ENCODE measurements at regions not wholly inside any gene's neighbourhood (a gene's known extent, or its start where the extent isn't known, plus 50 kb on each side); places are given as distances from the start of the nearest gene placed in this dataset.
"Not testable (repeated sequence)": the region's sequence is repeated elsewhere in the genome, so short reads cannot be mapped to it uniquely, and the experiment has no call there.

DNA sequence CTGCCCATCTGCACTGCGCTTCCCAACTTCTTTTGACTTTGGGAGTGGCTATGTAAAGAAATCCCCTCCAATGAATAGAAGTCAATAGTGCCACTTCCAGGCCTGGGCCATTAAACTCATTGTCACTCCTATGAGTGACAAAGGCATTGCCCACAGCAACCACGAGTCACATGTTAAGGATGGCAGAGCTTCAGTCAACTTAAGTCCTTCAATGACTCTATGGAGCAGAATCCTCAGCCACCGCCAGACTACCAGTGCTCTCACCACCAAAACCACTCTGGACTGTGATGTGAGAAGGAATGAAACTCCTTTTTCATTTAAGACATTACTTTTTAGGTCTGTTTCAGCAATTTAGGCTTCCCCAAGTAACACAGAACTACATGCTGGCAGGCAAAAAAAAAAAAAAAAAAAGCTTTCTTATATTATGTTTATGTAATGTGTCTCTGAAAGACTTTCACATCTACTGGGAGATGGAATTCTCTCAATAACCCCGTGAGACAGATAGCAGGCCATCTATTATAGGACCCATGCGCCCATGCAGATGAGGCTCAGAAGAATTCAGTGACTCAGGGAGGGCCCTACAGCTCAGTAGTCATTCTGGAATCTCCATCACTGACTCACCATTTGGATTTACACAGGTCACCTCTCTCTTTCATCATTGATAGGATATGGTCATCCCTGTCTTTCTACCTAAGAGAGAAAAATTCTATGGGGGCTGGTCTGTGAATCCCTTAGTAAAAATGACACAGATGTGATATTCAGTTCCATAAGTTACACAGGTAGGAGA, 180.5 kb downstream of the CEMIP2 start:
- peak; percentile 51 for DNase-seq

- no peak for DNase-seq
Measured at GRCh38 chr9:71583792-71584191, 184.5 kb downstream of the CEMIP2 start.

- DNase-seq: no peak
Measured at GRCh38 chr9:71582347-71582746, 186.0 kb downstream of the CEMIP2 start.

DNA sequence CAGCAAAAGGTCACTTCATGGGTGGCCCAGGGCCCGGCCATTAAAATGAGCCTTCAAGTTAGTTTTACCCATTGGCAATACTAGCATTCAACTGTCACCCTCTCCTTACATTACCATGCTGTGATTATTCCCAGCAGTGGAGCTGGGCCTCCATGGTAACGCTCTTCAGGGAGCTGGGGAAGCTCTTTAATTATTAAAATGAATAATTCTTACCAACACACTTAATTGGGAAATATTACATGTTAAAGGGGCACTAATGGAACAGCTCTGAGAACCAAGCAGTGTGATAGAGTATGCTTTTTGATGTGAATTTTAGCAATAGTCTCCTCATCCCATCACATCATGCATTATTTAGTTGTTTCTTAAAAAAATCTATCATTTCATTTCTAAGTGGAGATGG, 187.2 kb downstream of the CEMIP2 start:
- DNase-seq: no peak

DNA sequence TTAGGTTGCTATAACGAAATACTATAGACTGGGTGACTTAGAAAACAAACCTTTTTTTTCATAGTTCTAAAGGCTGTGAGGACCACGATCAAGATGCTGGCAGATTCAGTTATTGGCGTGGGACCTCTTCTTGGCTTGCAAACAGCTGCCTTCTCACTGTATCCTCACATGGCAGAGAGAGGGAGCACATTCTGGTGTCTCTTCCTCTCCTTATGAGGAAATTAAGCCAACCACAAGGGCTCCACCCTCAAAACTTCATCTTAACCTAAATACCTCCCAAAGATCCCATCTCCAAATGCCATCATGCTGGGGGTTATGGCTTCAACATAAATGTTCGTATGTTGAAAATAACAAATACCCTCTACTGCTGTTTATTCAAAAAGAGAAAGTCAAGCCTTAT, 197.1 kb downstream of the CEMIP2 start:
- DNase-seq: no peak

GRCh38 chr9:71567890-71568289, 200.4 kb downstream of the CEMIP2 start:
- no peak for DNase-seq

- no peak for DNase-seq
Measured at GRCh38 chr9:71562140-71562539, 206.2 kb downstream of the CEMIP2 start.

- DNase-seq: no peak
Measured at GRCh38 chr9:71557310-71557709, 211.0 kb downstream of the CEMIP2 start.

- DNase-seq: no peak
Measured at GRCh38 chr9:71552480-71552879, 215.8 kb downstream of the CEMIP2 start.

DNA sequence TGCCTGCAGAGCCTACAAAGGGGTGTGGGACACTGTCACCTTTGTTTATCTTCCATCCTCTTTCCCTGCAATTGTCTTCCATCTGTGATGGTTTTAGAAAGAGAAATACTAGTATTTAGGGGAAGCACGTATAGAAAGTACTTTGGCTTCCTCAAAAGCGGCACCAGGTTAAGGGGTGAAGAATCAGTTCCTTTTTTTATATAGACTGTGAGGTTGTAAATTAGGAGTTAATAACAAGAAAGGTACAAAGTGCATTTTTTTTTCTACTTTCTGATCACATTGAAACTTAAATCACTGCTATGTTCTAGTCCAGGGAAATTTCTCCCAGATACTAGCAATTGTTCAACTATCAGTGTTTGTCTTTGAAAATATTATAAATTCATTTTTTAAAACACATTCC, 219.3 kb downstream of the CEMIP2 start:
- no peak for DNase-seq

GRCh38 chr9:71544464-71544863, 223.8 kb downstream of the CEMIP2 start:
- no peak for DNase-seq

GRCh38 chr9:71541436-71541835, 226.9 kb downstream of the CEMIP2 start:
- no peak for DNase-seq

GRCh38 chr9:71524996-71525580, 243.2 kb downstream of the CEMIP2 start:
- no peak for DNase-seq

DNA sequence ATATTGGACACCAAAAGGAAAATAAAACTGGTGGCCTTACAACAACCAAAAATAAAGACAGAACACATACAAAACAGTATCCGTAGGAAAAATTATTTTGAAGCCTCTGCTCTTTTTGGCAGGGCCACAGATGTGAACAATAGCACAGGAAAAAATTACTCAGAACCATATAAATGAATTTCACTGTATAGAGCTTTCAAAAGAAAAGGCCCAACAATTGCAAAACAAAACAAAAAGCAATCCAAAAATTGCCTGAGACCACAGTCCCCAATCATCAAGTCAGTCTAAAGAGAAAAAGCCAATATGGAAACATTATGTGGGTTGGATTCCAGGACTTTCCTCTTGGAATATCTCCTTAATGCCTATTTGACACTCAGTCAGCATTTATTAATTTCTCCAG, 243.8 kb downstream of the CEMIP2 start:
- no peak for DNase-seq

DNA sequence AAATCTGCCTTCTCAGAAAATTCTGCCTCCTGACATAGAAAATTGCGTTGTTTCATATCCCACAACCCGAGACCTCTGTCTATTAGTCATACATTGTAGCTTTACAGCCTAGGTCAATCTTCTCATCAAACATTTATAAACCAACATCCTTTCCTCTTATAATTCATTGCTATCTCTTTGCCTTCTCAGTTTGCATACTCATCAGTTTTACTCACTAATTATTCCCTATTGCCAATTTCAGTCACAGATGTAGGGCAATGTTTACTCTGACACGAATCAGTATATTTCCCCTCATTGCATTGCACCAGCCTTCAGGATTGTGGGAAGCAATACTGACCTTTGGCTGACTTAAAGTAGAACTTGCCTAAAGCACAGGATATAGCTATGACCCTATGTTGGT, 247.2 kb downstream of the CEMIP2 start:
- DNase-seq: no peak

DNA sequence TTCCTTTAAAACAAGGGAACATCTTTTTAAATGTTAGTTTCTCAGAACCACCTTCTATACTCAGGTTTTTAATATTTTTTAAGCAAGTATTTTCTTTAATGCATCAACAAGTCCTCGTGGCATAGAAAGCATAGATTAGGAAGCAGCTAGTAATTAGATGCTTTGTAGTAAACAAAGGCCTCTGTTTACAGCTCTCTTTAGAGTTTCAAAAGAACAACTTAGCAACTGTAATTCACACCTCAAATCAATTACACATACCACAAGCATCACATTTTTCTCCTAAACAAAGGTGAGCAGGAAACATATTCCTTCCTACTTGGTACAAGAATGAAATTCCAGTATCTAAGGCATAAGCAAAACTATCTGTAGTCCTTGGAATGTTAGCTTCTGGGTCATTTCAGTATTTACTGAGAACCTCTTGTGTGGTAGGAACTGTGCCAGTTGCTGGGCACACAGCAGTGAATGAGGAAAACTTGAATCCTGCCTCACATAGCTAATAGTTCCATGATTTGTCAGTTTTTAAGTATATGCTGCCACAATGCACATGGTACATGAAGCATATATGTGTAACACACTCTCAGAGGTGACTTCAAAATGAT, 249.1 kb downstream of the CEMIP2 start:
- no peak for DNase-seq

GRCh38 chr9:71518045-71518827, 250.1 kb downstream of the CEMIP2 start:
- DNase-seq: no peak

- no peak for DNase-seq
Measured at GRCh38 chr9:71515626-71516025, 252.7 kb downstream of the CEMIP2 start.

- DNase-seq: no peak
Measured at GRCh38 chr9:71515107-71515506, 253.2 kb downstream of the CEMIP2 start.

DNA sequence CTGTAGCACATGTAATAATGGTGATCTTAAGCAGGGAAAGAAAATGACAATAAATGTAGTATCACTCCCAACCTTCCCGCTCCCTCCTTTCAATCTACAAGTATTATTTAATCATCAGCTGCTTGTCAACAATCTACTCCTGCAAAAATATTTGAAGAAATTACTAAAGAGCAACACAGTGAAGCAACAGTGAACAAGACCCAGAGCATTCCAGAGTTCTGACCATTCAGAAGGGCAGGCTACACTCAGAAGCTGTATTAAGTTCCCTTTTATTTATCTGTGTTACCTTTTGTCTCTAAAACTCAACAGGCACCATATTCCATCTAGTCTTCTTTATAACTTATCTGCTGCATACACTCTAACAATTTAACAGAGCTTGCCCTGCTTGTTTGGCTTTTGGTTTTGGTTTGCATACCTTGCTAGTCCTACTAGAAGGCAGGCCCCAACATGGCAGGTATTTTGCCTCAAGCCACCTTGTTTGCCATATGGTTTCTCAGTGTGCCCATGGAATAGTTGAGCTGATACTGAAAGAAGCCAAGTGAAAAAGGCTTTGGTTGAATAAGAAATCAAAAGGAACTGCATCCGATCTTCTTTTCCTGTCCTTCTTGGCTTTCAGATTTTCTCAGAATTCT, 253.9 kb downstream of the CEMIP2 start:
- no peak for DNase-seq

DNA sequence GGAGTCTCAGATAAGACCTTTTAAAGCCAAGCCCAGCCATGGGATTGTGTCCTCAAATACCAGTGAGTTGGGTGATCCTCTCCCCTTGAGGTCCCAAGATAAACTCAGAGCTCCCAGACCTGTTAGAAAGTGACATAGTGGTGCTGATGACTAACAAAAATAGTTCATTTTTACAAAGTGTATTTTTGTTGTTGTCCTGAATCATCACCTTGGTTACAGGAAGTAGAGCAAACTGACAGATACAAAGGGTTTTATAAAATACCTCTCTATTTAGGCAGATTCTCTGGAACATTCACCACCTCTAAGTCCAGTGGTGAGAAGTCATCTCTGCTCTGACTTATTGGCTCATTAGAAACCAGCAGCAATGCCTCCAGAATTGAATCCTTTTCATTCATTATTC, 259.3 kb downstream of the CEMIP2 start:
- peak; percentile 17 for DNase-seq

DNA sequence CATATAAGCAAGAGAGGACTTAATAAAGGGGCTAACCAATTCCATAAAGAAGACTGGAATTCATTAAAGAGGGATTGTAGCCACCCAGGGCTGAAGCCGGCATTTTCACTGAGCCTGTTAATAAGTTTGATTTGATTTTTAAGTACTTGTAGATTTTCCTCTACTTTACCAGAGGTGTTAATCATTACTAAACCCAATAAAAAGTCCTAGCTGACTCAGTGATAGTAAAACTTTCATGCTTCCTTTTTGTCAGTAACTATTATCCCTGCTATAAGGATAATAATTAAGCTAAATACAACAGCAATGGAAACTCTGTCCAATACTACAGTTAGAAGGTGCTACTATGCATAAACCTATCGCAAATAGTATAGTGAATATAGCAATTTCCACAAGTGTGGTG, 260.2 kb downstream of the CEMIP2 start:
- DNase-seq: not testable (repeated sequence)

GRCh38 chr9:71506821-71507220, 261.5 kb downstream of the CEMIP2 start:
- peak; percentile 41 for DNase-seq

All from fibroblast of skin of back (primary cell).